ENCODE measurements at regions not wholly inside any gene's neighbourhood (a gene's known extent, or its start where the extent isn't known, plus 50 kb on each side); places are given as distances from the start of the nearest gene placed in this dataset.

DNA sequence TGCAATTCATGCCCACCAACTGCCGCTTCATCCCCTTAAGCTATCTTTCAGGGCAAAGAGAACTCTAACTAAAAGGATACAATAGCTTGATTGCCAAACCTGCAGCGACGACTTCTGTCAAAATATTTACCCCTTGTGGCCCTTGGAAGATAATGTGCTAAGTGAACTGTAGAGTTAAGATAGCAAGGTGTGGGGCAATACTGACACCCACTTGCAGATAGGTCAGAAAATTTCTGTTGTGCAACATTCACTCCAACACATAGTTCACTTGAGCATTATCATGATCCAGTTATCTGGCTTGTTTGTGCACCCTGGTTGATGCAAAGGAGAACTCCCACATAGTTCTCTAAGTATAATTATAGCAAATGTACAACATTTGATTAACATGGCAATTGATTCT, 55.6 kb downstream of the RHOXF2B start:
- DNase-seq: no peak

- no peak for DNase-seq
Measured at GRCh38 chrX:120020305-120020704, 57.2 kb downstream of the RHOXF2B start.

- DNase-seq: no peak
Measured at GRCh38 chrX:120016068-120016441, 61.4 kb downstream of the RHOXF2B start.

DNA sequence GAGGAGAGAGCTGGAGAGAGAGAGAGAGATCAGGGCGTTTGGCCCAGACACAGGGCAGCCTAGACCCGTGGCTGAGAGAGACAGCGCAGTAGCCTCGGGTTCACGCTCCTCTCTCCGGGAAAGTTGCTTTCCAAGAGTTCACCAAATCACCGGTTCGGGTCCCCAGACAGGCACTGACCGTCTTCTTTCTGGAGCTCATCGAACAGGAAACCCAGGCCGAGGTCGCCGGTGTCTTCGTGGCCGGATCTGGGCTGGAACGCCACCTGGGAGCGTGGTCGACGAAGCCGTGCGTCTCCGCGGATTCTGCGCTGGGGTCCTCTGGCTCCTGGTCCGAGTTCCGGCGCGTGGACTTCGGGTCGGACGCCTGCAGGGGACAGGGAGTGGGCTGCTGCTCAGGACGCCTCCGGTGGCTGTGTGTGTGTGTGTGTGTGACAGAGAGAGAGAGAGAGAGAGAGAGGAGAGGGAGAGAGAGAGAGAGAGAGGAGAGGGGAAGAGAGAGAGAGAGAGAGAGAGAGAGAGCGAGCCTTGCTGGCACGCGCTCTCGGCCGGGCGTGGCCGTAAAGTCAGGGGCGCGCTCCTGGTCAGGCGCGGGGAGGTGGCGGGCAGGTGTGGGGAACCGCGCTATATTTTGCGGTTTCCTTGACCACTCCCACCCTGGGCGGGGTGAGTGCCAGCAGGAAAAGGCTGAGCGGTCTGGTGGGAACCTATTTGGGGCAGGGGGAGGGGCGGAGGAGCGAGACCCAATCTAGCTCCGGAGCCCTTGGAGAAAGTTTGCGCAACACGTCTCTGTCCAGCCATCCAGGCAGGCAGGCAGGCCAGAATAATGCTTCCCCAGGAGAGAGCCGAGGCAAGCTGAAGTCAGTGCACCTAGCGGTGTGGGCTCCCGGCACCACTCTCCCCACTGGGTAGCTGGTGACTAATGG, 62.1 kb downstream of the RHOXF2B start:
- no peak for DNase-seq

DNA sequence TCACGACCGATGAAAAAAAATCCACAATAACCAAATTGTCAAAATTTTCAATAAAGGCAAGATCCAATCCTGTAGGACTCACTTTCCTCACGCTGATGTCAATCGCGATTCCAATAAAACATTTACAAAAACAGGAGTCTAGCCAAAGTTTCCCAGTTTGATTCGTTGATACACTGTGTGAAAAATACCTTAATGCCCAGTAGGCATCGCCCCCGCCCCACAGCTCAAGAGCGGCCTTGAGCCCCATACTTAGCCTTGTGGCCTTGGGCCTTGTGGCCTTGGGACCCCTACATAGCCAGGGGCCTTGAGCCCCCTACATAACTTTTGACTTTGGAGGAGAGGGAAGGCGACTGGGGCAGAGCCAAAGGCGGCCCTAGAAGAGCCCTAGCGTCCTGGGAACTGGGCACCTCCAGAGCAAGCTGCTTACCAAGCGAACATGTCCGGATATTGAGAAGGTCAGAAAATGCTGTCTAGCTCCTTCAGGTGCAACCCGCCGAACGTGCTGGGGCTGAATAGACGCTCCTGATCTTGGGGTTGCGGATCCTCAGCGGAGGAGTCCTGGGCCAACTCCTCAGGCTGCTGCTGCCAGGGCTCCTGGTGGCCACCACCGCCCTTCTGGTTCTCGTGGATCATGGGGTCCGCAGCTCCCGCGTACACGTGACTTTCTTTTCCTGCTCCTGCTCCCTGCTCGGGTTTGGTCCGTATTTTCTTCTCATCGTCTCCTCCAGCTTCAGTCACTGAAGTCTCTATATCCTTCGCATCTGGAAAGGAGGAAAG, 62.9 kb downstream of the RHOXF2B start:
- no peak for DNase-seq

- DNase-seq: no peak
Measured at GRCh38 chrX:120001787-120002186, 58.2 kb upstream of the NKAP start.

DNA sequence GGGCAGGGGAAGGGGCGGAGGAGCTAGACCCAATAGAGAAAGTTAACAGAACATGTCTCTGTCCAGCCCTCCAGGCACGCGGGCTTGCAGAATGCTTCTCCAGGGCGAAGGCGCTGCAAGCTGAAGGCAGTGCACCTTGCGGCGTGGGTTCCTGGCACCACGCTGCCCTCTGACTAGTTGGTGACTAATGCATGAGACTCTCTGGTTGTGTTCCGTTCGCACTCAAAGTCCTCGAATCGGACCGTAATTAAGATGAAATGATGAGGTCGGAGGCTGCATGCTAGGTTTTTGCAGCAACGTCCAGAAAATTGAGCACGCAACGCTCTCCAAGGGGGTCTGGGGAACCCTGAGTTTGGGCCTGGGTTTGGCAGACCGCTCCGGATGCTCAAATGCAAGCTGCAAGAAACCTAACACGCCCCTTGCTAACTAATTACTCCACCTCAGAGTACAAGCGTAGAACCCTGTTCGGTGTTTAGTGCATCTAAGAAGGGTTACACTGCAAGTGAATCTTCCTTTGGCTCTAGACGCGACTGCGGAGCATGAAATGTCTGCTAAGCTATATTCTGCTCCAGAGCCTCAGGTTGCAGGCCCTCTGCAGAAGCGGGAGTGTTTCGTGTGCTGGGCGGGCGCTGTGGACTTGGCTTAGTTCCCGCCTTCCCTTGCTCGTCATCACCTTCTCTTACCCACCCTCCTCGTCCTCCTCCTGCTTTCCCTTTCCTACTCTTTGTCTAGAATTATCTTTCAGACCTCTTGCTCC, 57.1 kb upstream of the NKAP start:
- peak; percentile 3 for DNase-seq

DNA sequence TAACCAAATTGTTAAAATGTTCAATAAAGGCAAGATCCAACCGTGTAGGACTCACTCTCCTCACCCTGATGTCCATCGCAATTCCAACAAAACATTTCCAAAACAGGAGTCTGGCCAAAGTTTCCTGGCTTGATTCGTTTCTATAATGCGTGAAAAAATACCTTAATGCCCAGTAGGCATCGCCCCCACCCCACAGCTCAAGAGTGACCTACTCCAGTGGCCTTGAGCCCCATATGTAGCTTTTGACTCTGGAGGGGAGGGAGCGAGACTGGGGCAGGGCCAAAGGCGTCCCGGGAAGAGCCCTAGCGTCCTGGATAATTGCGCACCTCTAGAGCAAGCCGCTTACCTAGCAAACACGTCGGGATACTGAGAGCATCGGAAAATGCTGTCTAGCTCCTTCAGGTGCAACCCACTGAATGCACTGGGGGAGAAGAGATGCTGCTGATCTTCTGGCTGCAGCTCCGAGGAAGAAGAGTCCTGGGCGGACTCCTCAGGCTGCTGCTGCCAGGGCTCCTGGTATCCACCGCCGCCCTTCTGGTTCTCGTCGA, 55.6 kb upstream of the NKAP start:
- no peak for DNase-seq

GRCh38 chrX:119997570-119997969, 54.0 kb upstream of the NKAP start:
- DNase-seq: no peak

- no peak for DNase-seq
Measured at GRCh38 chrX:119996600-119997524, 53.3 kb upstream of the NKAP start.

DNA sequence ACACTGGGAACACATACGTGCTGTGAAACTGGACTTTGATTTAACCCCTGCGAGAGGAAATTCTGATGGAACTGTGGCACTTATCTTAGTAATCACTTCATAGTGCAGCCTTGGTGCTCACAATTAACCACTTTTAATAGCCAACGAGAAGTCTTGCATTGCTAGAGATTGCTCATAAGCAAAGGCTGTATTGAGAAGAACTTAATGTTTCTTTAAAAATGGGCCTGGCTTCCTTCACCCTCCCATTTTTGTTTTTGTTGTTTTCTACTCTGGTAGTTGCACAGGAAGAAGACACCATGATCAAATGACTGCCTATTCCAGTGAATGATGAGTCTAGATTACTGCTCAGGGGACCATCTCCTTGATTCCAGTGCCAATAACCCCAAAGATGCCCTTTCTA, 52.5 kb upstream of the NKAP start:
- DNase-seq: no peak

Data from dermis blood vessel endothelial cell (primary cell).